ENCODE measurements at regions not wholly inside any gene's neighbourhood (a gene's known extent, or its start where the extent isn't known, plus 50 kb on each side); places are given as distances from the start of the nearest gene placed in this dataset.

- no peak overlapping the region for H3K4me3 ChIP-seq
- no peaks in the 10 kb centered on the region for H3K36me3 ChIP-seq (ENCODE audit: low read depth)
- intact Hi-C loops (cut with DNase I, micrococcal nuclease) = loop anchor here (10.0 kb wide), 2 partner anchors 181 to 801 kb away; partner anchors contain the start of gene LARGE1 (in 2 of the 2)
- no peaks in the 10 kb centered on the region for H3K9me3 ChIP-seq
- DNase-seq = peak in 2 of 3 donors; percentile 71 to 78
- TF ChIP-seq CTCF (IDR thresholded peaks at IDR 0.05) = peak; percentile 26
- no peaks in the 10 kb centered on the region for H3K4me1 ChIP-seq (ENCODE audit: low read depth)
- ATAC-seq = peak; percentile 79
These were observed 185.3 kb upstream of the LARGE1 start for GRCh38 chr22:34105461-34106062.

GRCh38 chr22:34108168-34108567 lies 187.9 kb upstream of the LARGE1 start:
- intact Hi-C loops (cut with DNase I, micrococcal nuclease) = loop anchor here (10.0 kb wide), 2 partner anchors 183 to 803 kb away; partner anchors contain the start of gene LARGE1 (in 2 of the 2)
- H3K4me1 ChIP-seq (ENCODE audit: low read depth) = no peaks in the 10 kb centered on the region
- no peak overlapping the region for H3K4me3 ChIP-seq
- no peaks in the 10 kb centered on the region for H3K9me3 ChIP-seq
- TF ChIP-seq CTCF (IDR thresholded peaks at IDR 0.05) = no peak
- no peaks in the 10 kb centered on the region for H3K36me3 ChIP-seq (ENCODE audit: low read depth)
- DNase-seq (no peak), ATAC-seq (no peak)

GRCh38 chr22:34111210-34111824 lies 191.0 kb upstream of the LARGE1 start:
- no peaks in the 10 kb centered on the region for H3K36me3 ChIP-seq (ENCODE audit: low read depth)
- TF ChIP-seq CTCF (IDR thresholded peaks at IDR 0.05) = peak; percentile 31
- H3K4me1 ChIP-seq (ENCODE audit: low read depth) = peaks cover under 1% of the 10 kb centered on the region
- intact Hi-C loops (cut with DNase I, micrococcal nuclease) = no loop called here
- peak in 1 of 3 donors; percentile 42 for DNase-seq
- ATAC-seq = peak; percentile 62
- H3K4me3 ChIP-seq = no peak overlapping the region
- H3K9me3 ChIP-seq = no peaks in the 10 kb centered on the region

GRCh38 chr22:34113381-34113780 lies 193.1 kb upstream of the LARGE1 start:
- ATAC-seq (no peak), DNase-seq (no peak)
- H3K36me3 ChIP-seq (ENCODE audit: low read depth) = no peaks in the 10 kb centered on the region
- H3K4me1 ChIP-seq (ENCODE audit: low read depth) = peaks cover 4% of the 10 kb centered on the region
- H3K4me3 ChIP-seq = no peak overlapping the region
- intact Hi-C loops (cut with DNase I, micrococcal nuclease) = no loop called here
- no peaks in the 10 kb centered on the region for H3K9me3 ChIP-seq
- TF ChIP-seq CTCF (IDR thresholded peaks at IDR 0.05) = no peak

GRCh38 chr22:34114406-34114805 lies 194.1 kb upstream of the LARGE1 start:
- TF ChIP-seq CTCF (IDR thresholded peaks at IDR 0.05) = no peak
- H3K9me3 ChIP-seq = no peaks in the 10 kb centered on the region

More at GRCh38 chr22:34114406-34114805, 194.1 kb upstream of the LARGE1 start:
- intact Hi-C loops (cut with DNase I, micrococcal nuclease) = no loop called here
- ATAC-seq (no peak), DNase-seq (no peak)
- peaks cover 4% of the 10 kb centered on the region for H3K4me1 ChIP-seq (ENCODE audit: low read depth)
- H3K36me3 ChIP-seq (ENCODE audit: low read depth) = no peaks in the 10 kb centered on the region
- H3K4me3 ChIP-seq = no peak overlapping the region

All from mucosa of descending colon (tissue), 3 donors.